GM18867 (cell line): ENCODE measurements at regions not wholly inside any gene's neighbourhood (a gene's known extent, or its start where the extent isn't known, plus 50 kb on each side); places are given as distances from the start of the nearest gene placed in this dataset.

ENCODE experiments used
- ATAC-seq: cut with Tn5 transposase; IDR thresholded peaks from one replicate; pipeline ENCODE4 v1.9.1; 2021; ENCODE audit warnings: mild to moderate bottlenecking, moderate library complexity; ENCODE audit not compliant: unreplicated experiment

DNA sequence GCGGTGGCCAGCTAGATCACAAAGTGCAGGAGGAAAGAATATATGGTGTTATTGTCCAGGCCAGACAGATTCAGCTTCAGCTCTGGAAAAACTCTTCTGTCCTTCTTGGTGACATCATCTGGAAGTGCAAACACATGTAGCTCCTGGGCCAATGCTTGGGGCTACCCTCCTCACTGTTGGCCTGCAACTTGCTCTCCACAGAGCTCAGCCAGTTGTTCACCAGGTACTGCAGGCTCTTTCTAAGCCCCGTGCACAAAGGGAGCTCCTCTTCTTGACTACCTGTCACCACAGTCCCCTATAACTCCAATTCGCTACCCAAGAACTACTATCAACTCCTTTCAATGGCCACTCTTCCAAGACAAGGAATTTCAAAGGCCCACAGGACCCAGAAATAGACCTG lies 1175.9 kb upstream of the CDH9 start:
- no peak for ATAC-seq

DNA sequence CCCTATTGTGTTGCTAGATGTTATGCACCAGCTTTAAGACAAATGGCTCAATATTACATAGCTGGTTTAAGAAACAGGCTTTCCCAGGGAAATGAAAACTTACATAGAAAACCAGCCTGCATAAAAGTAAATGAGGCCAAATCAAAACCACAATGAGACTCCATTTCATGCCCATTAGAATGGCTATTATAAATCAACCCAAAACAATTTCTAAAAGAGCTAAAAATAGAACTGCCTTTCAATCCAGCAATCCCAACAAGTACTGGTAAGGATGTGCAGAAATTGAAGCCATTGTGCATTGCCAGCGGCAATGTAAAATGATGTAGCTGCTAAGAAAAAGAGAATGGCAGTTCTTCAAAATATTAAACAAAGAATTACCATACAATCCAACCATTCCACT lies 1170.0 kb upstream of the CDH9 start:
- ATAC-seq, result no peak

DNA sequence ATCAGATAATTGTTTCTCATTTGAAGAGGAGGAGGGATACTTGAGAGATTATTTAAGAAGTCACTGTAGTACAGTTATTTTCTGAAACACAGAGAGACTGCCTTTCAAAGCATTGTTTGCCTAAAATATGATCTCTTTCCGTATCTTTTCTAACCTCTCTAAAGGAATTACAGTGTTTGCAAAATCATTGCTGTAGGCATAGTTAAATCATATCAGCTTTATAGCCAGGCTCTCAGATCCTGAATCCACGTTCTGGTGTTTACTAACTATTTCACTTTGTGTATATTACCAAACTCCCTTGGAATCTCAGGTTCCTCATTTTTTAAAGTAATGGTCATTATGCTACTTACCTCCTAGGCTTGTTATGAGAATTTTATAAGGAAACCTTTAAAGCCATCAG lies 1151.6 kb upstream of the CDH9 start:
- ATAC-seq, result no peak

DNA sequence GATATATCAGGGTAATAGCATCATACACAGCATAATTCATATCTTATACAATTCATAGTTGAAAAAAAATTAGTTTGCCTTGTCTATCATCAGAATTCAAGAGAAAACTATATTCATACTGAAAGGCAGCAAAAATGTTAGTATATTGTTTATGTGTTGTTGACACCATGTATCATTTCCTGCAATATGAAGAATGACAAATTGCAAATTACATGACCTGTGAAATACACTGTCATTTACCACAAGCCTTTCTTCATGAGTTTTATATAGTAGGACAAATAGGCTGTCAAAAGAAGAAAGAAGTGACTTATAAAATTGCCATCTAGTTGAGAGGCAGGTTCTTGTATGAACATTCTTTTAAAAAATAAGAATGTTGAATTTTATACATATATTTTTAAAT lies 1136.3 kb upstream of the CDH9 start:
- ATAC-seq, result no peak

DNA sequence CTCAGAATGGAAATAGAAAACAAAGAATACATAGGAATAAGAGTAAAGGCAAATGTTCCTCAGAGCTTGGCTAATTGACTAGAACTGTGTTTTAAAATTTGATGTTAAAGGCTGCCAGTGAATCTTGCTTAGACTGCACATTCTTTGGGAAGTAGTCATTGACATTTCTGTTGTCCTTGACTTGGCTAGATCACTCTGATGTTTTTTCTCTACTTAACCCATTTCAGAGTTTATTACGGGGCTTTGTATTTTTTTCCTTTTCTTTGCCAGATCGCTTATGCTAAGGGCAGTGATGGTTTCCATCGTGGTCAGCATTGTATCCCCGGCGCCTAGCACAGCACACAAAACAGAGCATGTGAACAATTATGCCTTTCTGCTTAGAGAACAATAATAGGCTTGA lies 1126.7 kb upstream of the CDH9 start:
- no peak for ATAC-seq

DNA sequence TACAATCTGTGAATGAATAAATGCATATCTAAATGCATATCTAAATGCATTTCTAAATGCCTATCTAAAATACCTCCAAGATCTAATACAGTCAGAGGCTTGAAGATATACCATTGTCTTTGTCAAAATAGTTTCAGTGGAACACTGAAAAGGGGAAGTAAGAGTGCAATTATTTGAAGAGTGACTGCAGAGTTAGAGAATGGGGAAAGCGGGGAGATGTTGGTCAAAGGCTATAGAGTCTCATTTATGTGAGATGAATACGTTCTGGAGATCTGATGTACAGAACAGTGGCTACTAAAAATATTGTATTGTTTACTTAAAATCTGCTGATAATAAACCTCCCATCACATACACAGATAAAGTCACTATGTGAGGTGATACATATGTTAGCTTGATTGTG lies 1126.2 kb upstream of the CDH9 start:
- ATAC-seq, result no peak

DNA sequence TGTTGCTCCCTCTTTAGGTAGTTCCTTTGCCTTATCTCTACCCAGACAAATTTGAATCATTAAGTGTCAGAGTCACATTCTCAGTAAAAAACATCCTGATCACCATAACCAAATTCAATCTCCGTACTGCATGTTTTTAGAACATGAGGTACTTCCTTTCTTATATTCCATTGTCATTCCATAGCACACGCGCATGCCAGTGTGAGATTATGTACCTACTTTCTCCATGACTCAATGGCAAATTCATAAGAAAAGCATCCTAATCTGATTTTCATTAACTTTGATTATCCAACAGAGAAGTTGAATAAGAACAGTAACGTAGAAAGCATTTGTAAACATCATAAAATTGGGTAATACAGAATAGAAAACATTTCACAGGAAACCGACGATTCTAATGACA lies 1118.6 kb upstream of the CDH9 start:
- ATAC-seq, result no peak

DNA sequence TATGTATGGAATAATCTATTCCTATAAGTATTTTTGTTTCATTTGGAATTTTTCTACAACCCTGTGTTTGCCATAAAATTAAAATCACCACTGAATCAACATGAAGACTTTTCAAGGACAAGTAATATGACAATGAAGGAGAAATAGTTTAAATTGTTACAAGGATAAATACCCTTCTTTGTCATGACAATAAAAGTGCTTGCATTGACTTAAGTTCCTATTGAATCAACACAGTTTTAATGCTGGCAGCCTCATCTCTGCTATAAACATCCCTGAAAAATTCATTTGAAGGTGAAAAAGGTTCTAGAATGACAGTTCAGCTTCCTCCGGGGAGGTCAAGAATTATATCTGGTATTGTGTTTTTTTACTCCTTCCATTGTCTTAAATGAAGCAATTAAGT lies 1105.1 kb upstream of the CDH9 start:
- no peak for ATAC-seq

DNA sequence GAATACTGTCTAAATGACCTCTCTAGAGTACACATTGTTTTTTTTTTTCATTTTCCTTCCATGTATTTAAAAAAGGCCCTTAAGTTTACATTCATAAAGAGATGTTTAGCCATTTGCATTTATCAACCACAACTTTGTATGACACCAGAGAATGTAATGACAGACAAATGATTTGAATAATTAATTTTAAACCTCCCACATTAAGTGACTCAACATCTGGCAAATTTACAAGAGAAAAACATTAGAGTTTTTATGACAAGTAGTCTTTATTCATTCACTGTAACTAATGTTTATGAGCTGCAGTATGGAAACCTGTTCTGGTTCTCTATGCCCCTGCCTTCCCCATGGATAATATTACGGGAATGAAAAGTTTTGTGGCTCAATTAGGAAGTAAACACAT lies 1093.8 kb upstream of the CDH9 start:
- ATAC-seq, result no peak

DNA sequence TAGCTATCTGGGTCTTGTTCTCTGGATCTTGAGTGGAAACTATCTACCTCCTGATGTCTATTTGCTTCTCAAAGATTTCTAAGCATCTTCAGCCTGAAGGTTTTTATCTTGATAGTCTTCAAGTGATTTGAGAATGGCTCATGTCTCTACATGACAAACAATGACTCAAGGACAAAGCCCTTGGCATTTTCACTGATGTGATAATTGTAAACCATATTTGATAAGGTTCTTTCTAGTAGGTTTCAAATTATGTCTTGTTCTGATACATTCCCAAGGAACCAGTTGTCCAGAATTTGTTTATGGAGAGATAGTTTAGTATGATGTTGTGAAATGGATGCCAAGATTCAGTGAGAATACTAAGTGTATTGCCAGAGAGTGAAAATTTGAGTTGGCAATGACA lies 1079.3 kb upstream of the CDH9 start:
- no peak for ATAC-seq

DNA sequence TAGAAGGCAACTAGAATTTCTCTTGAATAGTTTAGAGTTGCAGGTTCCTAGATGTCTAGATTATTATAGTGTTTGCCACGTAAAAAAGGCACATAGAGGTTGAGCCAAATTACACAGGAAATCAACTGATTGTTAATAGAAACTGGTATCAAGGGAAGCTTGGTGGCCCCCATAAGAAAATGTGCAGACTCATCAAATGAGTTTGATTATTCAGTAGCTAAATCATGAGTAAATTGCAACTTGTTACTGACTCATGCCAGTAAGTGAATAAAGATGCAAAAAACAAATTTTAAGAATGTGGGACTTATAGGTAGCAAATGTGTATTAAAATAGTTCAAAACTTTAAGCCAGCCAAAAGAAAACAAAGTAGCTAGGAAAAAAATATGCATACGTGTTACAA lies 1078.9 kb upstream of the CDH9 start:
- ATAC-seq, result no peak

DNA sequence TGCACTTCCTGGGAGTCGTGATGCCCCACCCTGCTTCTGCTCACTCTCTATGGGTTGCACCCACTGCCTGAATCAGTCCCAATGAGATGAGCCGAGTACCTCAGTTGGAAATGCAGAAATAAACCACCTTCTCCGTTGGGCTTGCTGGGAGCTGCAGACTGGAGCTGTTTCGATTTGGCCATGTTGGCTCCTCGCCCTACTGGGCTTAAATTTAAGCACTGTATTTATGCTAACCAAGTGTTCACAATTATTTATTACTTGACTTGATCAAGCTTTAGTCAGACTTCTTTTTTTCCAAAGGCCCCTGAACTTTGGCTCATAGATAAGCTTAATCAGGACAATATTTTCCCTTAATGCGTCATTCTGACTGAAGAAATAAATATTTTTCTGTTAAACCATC lies 1072.4 kb upstream of the CDH9 start:
- ATAC-seq, result no peak

DNA sequence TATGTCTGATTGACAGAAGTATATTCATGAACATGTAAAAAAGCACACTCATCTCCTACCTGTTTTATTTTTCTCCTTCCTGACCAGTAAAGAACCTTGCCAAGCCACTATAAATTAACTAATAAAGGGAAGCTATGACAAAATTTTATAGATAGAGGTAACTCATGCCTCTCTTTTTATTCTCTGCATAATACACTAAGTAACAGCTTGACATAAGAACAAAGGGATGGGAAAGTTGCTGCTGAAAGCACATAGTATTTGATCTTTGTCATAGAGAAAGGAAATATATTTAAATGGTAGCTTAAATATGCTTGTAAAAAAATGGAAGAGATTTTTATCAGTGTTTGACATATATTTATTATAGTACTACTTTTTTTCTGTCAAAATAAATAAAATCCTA lies 1065.7 kb upstream of the CDH9 start:
- ATAC-seq, result no peak

DNA sequence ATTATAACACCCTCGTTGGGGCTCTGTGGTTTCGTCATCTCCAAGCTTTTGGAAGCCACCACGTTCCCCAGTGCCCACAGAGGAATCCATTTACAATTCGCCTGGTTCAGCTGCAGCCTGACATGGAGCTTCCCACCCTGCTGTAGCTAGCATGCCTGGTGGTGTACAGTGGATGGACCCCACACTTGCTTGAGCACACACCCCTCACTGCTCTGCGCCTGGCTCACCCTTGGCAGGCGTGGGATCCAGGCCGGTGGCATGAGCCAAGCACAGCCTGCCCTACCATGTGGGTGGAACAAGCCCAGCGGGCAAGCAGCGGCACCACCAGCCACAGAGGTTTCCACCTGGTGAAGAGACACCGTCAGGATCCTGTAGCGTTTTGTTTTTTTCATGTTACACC lies 1045.7 kb upstream of the CDH9 start:
- ATAC-seq, result no peak

DNA sequence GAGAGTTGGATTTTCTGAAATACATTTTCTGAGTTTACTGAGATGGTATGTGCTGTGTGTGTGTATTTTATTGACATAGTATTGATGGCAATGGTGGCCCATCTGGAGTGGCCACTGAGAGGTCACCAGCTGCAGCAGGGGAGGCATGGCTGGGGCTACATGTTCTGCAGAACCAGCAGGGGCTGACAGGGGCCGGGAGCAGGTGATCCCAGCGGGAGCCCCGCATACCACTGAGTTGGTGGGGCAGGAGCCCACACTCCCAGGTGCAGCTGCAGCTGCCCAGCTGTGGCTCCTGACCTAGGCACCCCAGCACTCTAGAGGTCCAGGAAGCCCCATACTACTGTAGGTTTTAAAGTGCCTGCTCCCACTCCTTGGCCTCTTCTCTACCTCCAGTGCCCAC lies 1044.2 kb upstream of the CDH9 start:
- no peak for ATAC-seq

DNA sequence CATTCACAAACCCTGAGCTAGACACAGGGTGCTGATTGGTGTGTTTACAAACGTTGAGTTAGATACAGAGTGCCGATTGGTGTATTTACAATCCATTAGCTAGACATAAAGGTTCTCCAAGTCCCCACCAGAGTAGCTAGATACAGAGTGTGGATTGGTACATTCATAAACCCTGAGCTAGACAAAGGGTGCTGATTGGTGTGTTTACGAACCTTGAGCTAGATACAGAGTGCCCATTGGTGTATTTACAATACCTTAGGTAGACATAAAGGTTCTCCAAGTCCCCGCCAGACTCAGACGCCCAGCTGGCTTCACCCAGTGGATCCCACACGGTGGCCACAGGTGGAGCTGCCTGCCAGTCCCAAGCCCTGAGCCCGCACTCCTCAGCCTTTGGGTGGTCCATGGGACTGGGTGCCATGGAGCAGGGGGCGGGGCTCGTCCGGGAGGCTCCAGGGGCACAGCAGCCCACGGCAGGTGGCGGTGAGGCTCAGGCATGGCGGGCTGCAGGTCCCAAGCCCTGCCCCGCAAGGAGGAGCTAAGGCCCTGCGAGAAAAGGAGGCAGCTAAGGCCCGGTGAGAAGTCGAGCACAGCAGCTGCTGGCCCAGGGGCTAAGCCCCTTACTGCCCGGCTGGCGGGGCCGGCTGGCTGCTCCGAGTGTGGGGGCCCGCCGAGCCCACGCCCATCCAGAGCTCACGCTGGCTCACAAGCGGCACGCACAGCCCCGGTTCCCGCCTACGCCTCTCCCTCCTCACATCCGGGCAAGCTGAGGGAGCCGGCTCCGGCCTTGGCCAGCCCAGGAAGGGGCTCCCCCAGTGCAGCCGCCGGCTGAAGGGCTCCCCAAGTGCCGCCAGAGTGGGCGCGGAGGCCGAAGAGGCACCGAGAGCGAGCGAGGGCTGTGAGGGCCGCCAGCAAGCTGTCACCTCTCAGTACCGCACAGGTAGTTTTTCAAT lies 1039.2 kb upstream of the CDH9 start:
- no peak for ATAC-seq

DNA sequence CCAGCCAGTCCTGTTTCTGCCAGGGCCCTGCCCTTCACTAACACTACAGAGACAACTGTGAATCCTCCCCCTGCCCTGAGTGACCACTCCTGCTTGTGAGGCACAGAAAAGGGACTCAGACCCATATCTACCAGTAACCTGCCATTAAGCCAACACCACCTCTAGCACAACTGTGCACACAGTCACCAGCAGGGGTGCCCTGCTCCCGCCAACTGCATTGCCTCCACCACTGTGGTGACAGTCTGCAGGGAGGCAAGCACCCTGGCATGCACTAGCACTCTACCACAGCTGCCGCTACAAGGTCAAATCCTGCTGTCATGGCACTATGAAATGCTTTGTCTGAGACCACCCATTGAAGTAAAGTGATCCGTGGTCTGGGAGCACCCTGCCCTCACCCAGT lies 1028.5 kb upstream of the CDH9 start:
- no peak for ATAC-seq

DNA sequence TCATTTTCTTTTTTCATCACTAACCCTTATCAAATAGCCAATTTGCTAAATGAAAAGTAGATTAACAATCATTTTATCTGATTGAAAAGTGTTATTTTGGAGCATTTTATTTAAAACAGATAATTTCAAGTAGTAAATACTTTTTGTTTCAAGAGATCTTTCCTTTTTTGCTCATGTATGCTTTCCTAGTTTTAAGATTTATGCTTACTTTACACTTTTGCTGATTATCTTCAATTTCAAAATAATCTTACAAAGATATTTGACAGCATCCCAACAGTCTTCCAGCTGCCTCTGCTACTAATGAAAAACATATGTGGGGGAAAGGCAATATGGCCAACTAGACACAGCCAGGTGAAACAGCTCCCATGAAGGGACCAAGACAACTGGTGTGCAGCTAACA lies 1027.3 kb upstream of the CDH9 start:
- no peak for ATAC-seq

DNA sequence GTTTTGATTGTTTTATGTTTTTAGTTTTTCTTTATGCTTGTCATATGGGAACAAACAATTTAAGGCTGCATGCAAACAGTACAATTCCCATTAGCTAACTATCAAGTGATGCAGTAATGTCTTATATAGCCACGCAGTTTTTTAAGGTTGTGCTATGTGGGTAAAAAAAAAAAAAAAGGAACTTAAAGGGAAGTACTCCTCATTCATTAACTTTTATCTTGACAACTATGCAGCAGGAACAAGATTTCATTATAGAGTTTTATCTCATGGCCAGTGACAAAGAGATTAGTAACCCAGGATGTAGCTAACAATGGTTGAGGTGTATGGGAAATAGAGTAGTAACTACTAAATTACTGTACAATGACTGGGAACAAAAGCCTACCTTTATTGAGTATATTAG lies 1008.2 kb upstream of the CDH9 start:
- ATAC-seq, result no peak

DNA sequence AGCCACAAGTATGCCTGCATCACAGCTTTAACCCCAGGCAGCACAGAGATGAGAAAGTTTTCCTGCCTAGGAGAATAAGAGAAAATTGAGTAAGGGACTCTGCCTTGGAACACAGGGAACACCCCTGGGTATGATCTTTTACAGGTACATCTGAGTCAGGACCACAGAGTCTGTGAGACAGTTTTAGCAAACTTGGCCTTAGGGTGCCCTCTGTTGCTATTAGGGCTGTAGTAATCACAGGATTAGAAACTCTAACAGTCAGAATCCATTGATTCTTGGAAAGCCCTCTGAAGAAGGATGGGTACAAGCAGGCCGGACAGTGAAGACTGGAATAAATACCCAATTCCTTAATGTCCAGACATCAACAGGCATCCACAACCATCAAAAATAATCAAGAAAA lies 989.5 kb upstream of the CDH9 start:
- no peak for ATAC-seq

DNA sequence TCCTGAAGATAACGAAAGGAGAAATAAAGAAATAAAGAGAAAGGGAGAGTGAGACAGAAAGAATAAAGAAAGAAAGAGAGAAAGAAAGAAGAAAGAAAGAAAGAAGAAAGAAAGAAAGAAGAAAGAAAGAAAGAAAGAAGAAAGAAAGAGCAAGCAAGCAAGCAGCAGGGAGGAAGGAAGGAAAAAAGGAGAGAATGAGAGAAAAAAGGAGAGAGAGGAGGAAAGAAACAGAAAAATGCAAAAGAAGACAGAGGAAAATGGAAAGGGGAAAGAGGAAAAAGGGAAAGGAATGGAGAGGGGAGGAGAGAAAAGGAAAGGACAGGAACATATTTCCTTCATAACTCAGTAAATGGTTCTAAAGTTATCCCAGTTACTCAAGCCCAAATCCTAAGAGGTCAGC lies 978.8 kb upstream of the CDH9 start:
- ATAC-seq, result no peak

DNA sequence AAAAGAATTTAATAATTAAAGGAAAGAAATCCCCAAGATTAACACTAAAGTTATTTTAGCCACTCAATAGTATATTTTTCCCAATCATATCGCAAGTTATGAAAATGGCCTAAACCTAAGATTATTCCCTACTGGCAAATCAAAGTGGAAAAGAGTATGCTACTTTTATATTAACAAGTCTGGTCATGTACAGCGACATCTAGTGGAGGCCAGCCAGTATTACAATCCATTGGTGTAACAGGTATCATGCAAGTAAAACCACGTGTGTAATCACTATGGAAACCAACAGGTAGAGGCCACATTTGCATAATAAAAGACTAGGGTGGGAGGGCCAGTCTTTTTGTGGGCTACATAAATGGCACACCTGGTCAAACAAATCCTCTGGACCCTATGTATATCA lies 976.4 kb upstream of the CDH9 start:
- ATAC-seq, result no peak

DNA sequence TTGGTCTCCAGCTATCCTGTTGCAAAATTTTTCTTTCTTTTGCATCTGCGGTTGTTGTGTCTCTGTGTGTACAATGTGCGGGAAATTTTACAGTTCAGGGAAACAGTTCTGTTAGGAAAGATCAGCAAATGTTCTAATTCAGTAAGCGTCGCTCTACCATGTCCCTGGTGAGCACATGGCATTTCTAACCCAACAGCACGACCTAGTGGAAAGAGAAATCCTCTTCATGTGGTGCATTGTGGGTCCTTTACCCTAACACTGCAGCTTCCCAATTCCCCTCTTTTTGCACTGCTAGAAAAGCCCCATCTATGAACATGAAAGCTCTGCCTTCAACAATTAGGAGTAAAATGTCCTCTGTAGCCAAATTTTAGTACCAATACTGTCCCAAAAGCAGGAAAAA lies 974.2 kb upstream of the CDH9 start:
- ATAC-seq, result no peak
